ENCODE measurements at regions not wholly inside any gene's neighbourhood (a gene's known extent, or its start where the extent isn't known, plus 50 kb on each side); places are given as distances from the start of the nearest gene placed in this dataset.

DNA sequence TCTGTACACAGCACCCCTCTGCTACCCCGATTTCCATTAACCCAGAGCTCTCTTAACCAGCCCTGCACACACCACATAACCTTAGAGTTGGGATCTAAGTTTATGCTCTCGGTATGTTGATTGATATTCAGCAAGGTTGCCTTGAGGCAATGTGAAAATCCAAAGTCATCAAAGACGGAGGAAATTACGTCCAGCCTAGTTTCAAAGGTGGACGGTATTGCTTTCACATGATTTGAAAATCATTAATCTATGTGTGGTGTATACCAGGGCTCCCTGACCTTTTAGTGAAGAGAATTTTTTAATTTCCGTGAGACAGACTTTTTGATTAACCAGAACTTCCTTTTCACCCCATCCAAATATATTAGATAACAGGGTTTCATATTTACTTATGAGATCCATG, 272.5 kb upstream of the LCORL start:
- no peak overlapping the region for H3K27ac Mint-ChIP-seq (ENCODE audit: unreplicated experiment)
- H3K36me3 Mint-ChIP-seq (ENCODE audit: unreplicated experiment): no peaks in the 10 kb centered on the region
- no peaks in the 10 kb centered on the region for H3K9me3 Mint-ChIP-seq (ENCODE audit: unreplicated experiment)
- TF ChIP-seq, protein P1, sequence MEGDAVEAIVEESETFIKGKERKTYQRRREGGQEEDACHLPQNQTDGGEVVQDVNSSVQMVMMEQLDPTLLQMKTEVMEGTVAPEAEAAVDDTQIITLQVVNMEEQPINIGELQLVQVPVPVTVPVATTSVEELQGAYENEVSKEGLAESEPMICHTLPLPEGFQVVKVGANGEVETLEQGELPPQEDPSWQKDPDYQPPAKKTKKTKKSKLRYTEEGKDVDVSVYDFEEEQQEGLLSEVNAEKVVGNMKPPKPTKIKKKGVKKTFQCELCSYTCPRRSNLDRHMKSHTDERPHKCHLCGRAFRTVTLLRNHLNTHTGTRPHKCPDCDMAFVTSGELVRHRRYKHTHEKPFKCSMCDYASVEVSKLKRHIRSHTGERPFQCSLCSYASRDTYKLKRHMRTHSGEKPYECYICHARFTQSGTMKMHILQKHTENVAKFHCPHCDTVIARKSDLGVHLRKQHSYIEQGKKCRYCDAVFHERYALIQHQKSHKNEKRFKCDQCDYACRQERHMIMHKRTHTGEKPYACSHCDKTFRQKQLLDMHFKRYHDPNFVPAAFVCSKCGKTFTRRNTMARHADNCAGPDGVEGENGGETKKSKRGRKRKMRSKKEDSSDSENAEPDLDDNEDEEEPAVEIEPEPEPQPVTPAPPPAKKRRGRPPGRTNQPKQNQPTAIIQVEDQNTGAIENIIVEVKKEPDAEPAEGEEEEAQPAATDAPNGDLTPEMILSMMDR (IDR thresholded peaks at IDR 0.05; ENCODE audit: partially characterized antibody, unreplicated experiment): no peak
- no peaks in the 10 kb centered on the region for H3K27me3 Mint-ChIP-seq (ENCODE audit: unreplicated experiment)
- no peaks in the 10 kb centered on the region for H3K4me1 Mint-ChIP-seq (ENCODE audit: low read depth, unreplicated experiment)
- DNase-seq: no peak
- H3K4me3 Mint-ChIP-seq (ENCODE audit: unreplicated experiment): no peak overlapping the region

DNA sequence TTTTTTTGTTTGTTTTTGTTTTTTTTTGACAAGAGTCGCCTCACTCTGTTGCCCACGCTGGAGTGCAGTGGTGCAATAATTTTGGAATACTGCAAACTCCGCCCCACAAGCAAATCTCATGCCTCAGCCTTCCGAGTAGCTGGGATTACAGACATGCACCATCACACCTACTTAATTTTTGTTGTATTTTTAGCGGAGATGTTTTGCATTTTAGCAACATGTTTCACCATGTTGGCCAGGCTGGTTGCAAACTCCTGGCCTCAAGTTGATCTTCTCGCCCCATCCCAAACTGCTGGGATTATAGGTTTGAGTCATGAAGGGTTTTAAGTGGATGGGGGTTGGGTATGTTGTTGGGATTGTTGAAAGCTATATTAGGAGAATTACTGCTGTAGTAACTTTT, 270.9 kb upstream of the LCORL start:
- Mint-ChIP-seq H3K4me3 (ENCODE audit: unreplicated experiment) (no peak overlapping the region), H3K36me3 (ENCODE audit: unreplicated experiment) (no peaks in the 10 kb centered on the region), H3K27me3 (ENCODE audit: unreplicated experiment) (no peaks in the 10 kb centered on the region), H3K27ac (ENCODE audit: unreplicated experiment) (no peak overlapping the region), H3K4me1 (ENCODE audit: low read depth, unreplicated experiment) (no peaks in the 10 kb centered on the region), H3K9me3 (ENCODE audit: unreplicated experiment) (no peaks in the 10 kb centered on the region)
- TF ChIP-seq, protein P1 (IDR thresholded peaks at IDR 0.05; ENCODE audit: partially characterized antibody, unreplicated experiment): no peak
- DNase-seq: no peak

DNA sequence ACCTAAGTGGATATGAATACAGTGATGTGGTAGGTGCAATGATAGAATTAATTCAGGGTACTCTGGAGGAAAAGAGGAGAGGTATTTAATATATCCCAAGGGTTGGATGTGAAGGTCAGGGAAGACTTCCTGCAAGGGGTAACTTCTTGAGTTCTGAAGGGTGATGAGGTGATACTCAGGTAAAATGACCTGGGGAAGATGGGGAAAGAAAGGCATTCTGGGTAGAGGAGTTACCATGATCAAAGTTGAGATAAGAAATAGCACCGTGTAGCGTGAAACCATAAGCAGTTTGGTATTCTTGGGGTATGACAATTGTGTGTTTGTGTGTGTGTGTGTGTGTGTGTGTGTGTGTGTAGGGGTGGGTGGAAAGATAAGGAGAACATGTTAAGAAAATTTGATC, 270.4 kb upstream of the LCORL start:
- H3K27me3 Mint-ChIP-seq (ENCODE audit: unreplicated experiment): no peaks in the 10 kb centered on the region
- TF ChIP-seq, protein P1 (IDR thresholded peaks at IDR 0.05; ENCODE audit: partially characterized antibody, unreplicated experiment): no peak
- no peaks in the 10 kb centered on the region for H3K9me3 Mint-ChIP-seq (ENCODE audit: unreplicated experiment)
- H3K36me3 Mint-ChIP-seq (ENCODE audit: unreplicated experiment): no peaks in the 10 kb centered on the region
- H3K4me3 Mint-ChIP-seq (ENCODE audit: unreplicated experiment): no peak overlapping the region
- DNase-seq: no peak
- no peak overlapping the region for H3K27ac Mint-ChIP-seq (ENCODE audit: unreplicated experiment)
- H3K4me1 Mint-ChIP-seq (ENCODE audit: low read depth, unreplicated experiment): no peaks in the 10 kb centered on the region

DNA sequence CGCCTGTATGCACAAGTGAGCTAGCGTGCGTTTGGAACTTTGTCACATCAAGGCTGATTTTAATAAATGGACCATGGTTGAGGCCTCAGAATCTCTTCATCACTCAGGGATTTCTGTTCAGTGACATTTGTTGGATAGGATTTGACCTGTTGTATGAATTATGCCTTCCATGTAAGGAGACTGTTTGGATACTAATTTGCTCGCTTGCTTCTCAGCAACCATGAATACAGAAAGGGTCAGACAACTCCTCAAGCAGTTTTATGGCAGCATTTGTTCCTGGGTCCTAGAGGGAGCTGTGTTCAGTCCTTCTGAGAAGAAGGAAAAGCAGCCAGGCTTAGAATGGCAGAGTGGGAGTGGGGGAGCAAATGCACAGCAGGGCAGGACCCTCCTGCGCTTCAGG, 269.7 kb upstream of the LCORL start:
- no peak overlapping the region for H3K27ac Mint-ChIP-seq (ENCODE audit: unreplicated experiment)
- no peaks in the 10 kb centered on the region for H3K27me3 Mint-ChIP-seq (ENCODE audit: unreplicated experiment)
- no peaks in the 10 kb centered on the region for H3K36me3 Mint-ChIP-seq (ENCODE audit: unreplicated experiment)
- TF ChIP-seq, protein P1 (IDR thresholded peaks at IDR 0.05; ENCODE audit: partially characterized antibody, unreplicated experiment): no peak
- no peak overlapping the region for H3K4me3 Mint-ChIP-seq (ENCODE audit: unreplicated experiment)
- H3K9me3 Mint-ChIP-seq (ENCODE audit: unreplicated experiment): no peaks in the 10 kb centered on the region
- DNase-seq: no peak
- no peaks in the 10 kb centered on the region for H3K4me1 Mint-ChIP-seq (ENCODE audit: low read depth, unreplicated experiment)

DNA sequence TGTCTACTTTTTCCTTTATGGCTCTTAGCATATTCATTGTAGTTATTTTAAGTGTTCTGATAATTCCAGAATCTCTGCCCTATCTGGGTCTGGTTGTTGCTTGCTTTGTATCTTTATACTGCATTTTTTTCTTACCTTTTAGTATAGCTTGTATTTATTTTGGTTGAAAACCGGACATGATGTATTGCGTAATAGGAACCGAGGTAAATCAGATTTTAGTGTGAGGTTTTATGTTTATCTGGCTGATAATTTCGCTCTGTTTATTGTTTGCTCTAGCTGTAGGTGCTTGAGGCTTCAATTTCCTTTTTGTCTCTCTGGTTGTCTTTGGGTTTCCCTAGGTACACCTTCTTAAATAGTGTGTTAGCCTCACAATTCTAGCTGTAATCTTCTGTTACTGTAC, 263.8 kb upstream of the LCORL start:
- DNase-seq: no peak
- Mint-ChIP-seq H3K36me3 (ENCODE audit: unreplicated experiment) (no peaks in the 10 kb centered on the region), H3K27me3 (ENCODE audit: unreplicated experiment) (no peaks in the 10 kb centered on the region), H3K9me3 (ENCODE audit: unreplicated experiment) (no peaks in the 10 kb centered on the region), H3K27ac (ENCODE audit: unreplicated experiment) (no peak overlapping the region), H3K4me1 (ENCODE audit: low read depth, unreplicated experiment) (no peaks in the 10 kb centered on the region), H3K4me3 (ENCODE audit: unreplicated experiment) (no peak overlapping the region)
- TF ChIP-seq, protein P1 (IDR thresholded peaks at IDR 0.05; ENCODE audit: partially characterized antibody, unreplicated experiment): no peak

Data from glutamatergic neuron (in vitro differentiated cells).